OCI-LY7 (cell line): ENCODE measurements at regions not wholly inside any gene's neighbourhood (a gene's known extent, or its start where the extent isn't known, plus 50 kb on each side); places are given as distances from the start of the nearest gene placed in this dataset.

ENCODE experiments used
- EZH2phosphoT487 ChIP-seq: fragments of 200-600 bp; sonication (generic); IDR thresholded peaks from 2 replicates; pipeline ENCODE4 v1.6.1; 2018; ENCODE audit warnings: low read depth, borderline replicate concordance, mild to moderate bottlenecking, mixed run types, antibody characterized with exemption, low read length, moderate library complexity, mixed read lengths
- TF ChIP-seq, protein P1 (sequence below): fragments of 200-600 bp; sonication (generic); conservative IDR thresholded peaks from 2 replicates; pipeline ENCODE4 v1.5.1; 2014; ENCODE audit warnings: mild to moderate bottlenecking, antibody characterized with exemption, low read length, moderate library complexity, mixed read lengths

DNA sequence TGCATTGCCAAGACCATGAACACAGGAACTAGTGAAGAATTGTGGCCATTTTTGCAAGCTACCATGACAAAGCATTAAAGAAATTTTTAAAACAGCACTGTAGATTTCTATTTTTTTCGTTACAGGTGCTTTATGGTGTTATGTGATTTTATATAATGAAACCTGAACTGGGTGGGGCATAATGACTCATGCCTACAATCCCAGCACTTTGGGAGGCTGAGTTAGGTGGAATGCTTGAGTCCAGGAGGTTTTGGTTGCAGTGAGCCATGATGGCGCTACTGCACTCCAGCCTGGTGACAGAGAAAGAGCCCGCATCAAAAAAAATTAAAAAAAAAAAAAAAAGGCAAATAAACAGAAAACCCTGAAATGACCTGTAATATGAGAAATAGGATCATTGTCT lies 846.7 kb downstream of the EPHA3 start:
- TF ChIP-seq, protein P1, sequence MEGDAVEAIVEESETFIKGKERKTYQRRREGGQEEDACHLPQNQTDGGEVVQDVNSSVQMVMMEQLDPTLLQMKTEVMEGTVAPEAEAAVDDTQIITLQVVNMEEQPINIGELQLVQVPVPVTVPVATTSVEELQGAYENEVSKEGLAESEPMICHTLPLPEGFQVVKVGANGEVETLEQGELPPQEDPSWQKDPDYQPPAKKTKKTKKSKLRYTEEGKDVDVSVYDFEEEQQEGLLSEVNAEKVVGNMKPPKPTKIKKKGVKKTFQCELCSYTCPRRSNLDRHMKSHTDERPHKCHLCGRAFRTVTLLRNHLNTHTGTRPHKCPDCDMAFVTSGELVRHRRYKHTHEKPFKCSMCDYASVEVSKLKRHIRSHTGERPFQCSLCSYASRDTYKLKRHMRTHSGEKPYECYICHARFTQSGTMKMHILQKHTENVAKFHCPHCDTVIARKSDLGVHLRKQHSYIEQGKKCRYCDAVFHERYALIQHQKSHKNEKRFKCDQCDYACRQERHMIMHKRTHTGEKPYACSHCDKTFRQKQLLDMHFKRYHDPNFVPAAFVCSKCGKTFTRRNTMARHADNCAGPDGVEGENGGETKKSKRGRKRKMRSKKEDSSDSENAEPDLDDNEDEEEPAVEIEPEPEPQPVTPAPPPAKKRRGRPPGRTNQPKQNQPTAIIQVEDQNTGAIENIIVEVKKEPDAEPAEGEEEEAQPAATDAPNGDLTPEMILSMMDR = no peak
- no peak for TF ChIP-seq EZH2phosphoT487
